ENCODE measurements at regions not wholly inside any gene's neighbourhood (a gene's known extent, or its start where the extent isn't known, plus 50 kb on each side); places are given as distances from the start of the nearest gene placed in this dataset.

GRCh38 chr3:30083315-30083714 is 523.1 kb upstream of the TGFBR2 start:
- Histone ChIP-seq H3K4me3 (no peak overlapping the region), H3K27ac (no peak overlapping the region), H3K9me3 (ENCODE audit: low read depth, low read length) (no peaks in the 10 kb centered on the region), H3K9ac (ENCODE audit: insufficient read length) (no peak overlapping the region), H3K36me3 (ENCODE audit: insufficient read depth, low read length) (no peaks in the 10 kb centered on the region)
- no peak for DNase-seq (ENCODE audit: low read depth, low spot score)
- TF ChIP-seq FOXP2 (optimal IDR thresholded peaks at IDR 0.05; ENCODE audit: control extremely low read depth, extremely low read length, insufficient read depth): no peak
- no peak for TF ChIP-seq EZH2 (IDR thresholded peaks at IDR 0.05)
- TF ChIP-seq POLR2AphosphoS5 (IDR thresholded peaks at IDR 0.05; ENCODE audit: borderline replicate concordance, low read depth, low read length): no peak

GRCh38 chr3:30084316-30084715 is 522.1 kb upstream of the TGFBR2 start:
- no peak for TF ChIP-seq FOXP2 (optimal IDR thresholded peaks at IDR 0.05; ENCODE audit: control extremely low read depth, extremely low read length, insufficient read depth)
- no peak for TF ChIP-seq EZH2 (IDR thresholded peaks at IDR 0.05)
- TF ChIP-seq POLR2AphosphoS5 (IDR thresholded peaks at IDR 0.05; ENCODE audit: borderline replicate concordance, low read depth, low read length): no peak
- DNase-seq (ENCODE audit: low read depth, low spot score): no peak
- Histone ChIP-seq H3K27ac (no peak overlapping the region), H3K9ac (ENCODE audit: insufficient read length) (no peak overlapping the region), H3K36me3 (ENCODE audit: insufficient read depth, low read length) (no peaks in the 10 kb centered on the region), H3K9me3 (ENCODE audit: low read depth, low read length) (no peaks in the 10 kb centered on the region), H3K4me3 (no peak overlapping the region)

GRCh38 chr3:30084971-30085403 is 521.4 kb upstream of the TGFBR2 start:
- H3K27ac ChIP-seq: no peak overlapping the region
- H3K9me3 ChIP-seq (ENCODE audit: low read depth, low read length): no peaks in the 10 kb centered on the region

GRCh38 chr3:30085486-30085885 is 520.9 kb upstream of the TGFBR2 start:
- H3K4me3 ChIP-seq: no peak overlapping the region
- H3K36me3 ChIP-seq (ENCODE audit: insufficient read depth, low read length): no peaks in the 10 kb centered on the region
- no peak for TF ChIP-seq FOXP2 (optimal IDR thresholded peaks at IDR 0.05; ENCODE audit: control extremely low read depth, extremely low read length, insufficient read depth)
- TF ChIP-seq POLR2AphosphoS5 (IDR thresholded peaks at IDR 0.05; ENCODE audit: borderline replicate concordance, low read depth, low read length): no peak
- no peak for TF ChIP-seq EZH2 (IDR thresholded peaks at IDR 0.05)
- no peak overlapping the region for H3K9ac ChIP-seq (ENCODE audit: insufficient read length)
- H3K9me3 ChIP-seq (ENCODE audit: low read depth, low read length): no peaks in the 10 kb centered on the region
- DNase-seq (ENCODE audit: low read depth, low spot score): no peak
- no peak overlapping the region for H3K27ac ChIP-seq

More at GRCh38 chr3:30084971-30085403, 521.4 kb upstream of the TGFBR2 start:
- Histone ChIP-seq H3K4me3 (no peak overlapping the region), H3K9ac (ENCODE audit: insufficient read length) (no peak overlapping the region), H3K36me3 (ENCODE audit: insufficient read depth, low read length) (no peaks in the 10 kb centered on the region)
- TF ChIP-seq FOXP2 (optimal IDR thresholded peaks at IDR 0.05; ENCODE audit: control extremely low read depth, extremely low read length, insufficient read depth): no peak
- no peak for TF ChIP-seq POLR2AphosphoS5 (IDR thresholded peaks at IDR 0.05; ENCODE audit: borderline replicate concordance, low read depth, low read length)
- TF ChIP-seq EZH2 (IDR thresholded peaks at IDR 0.05): no peak
- no peak for DNase-seq (ENCODE audit: low read depth, low spot score)

GRCh38 chr3:30091686-30092085 is 514.7 kb upstream of the TGFBR2 start:
- Histone ChIP-seq H3K4me3 (no peak overlapping the region), H3K9ac (ENCODE audit: insufficient read length) (no peak overlapping the region), H3K27ac (no peak overlapping the region), H3K9me3 (ENCODE audit: low read depth, low read length) (no peaks in the 10 kb centered on the region), H3K36me3 (ENCODE audit: insufficient read depth, low read length) (no peaks in the 10 kb centered on the region)
- DNase-seq (ENCODE audit: low read depth, low spot score): no peak
- no peak for TF ChIP-seq FOXP2 (optimal IDR thresholded peaks at IDR 0.05; ENCODE audit: control extremely low read depth, extremely low read length, insufficient read depth)
- no peak for TF ChIP-seq POLR2AphosphoS5 (IDR thresholded peaks at IDR 0.05; ENCODE audit: borderline replicate concordance, low read depth, low read length)
- TF ChIP-seq EZH2 (IDR thresholded peaks at IDR 0.05): no peak

- TF ChIP-seq EZH2 (IDR thresholded peaks at IDR 0.05) (no peak), FOXP2 (optimal IDR thresholded peaks at IDR 0.05; ENCODE audit: control extremely low read depth, extremely low read length, insufficient read depth) (no peak), POLR2AphosphoS5 (IDR thresholded peaks at IDR 0.05; ENCODE audit: borderline replicate concordance, low read depth, low read length) (no peak)
- DNase-seq (ENCODE audit: low read depth, low spot score): no peak
- H3K36me3 ChIP-seq (ENCODE audit: insufficient read depth, low read length): no peaks in the 10 kb centered on the region
- H3K9ac ChIP-seq (ENCODE audit: insufficient read length): no peak overlapping the region
- H3K27ac ChIP-seq: no peak overlapping the region
- H3K4me3 ChIP-seq: no peak overlapping the region
- no peaks in the 10 kb centered on the region for H3K9me3 ChIP-seq (ENCODE audit: low read depth, low read length)
These were observed 509.3 kb upstream of the TGFBR2 start for GRCh38 chr3:30097022-30097650.

GRCh38 chr3:30098243-30098642 is 508.2 kb upstream of the TGFBR2 start:
- H3K4me3 ChIP-seq: no peak overlapping the region
- H3K27ac ChIP-seq: no peak overlapping the region
- no peak overlapping the region for H3K9ac ChIP-seq (ENCODE audit: insufficient read length)
- TF ChIP-seq FOXP2 (optimal IDR thresholded peaks at IDR 0.05; ENCODE audit: control extremely low read depth, extremely low read length, insufficient read depth): no peak
- TF ChIP-seq POLR2AphosphoS5 (IDR thresholded peaks at IDR 0.05; ENCODE audit: borderline replicate concordance, low read depth, low read length): no peak
- no peak for TF ChIP-seq EZH2 (IDR thresholded peaks at IDR 0.05)
- H3K36me3 ChIP-seq (ENCODE audit: insufficient read depth, low read length): no peaks in the 10 kb centered on the region
- no peaks in the 10 kb centered on the region for H3K9me3 ChIP-seq (ENCODE audit: low read depth, low read length)
- DNase-seq (ENCODE audit: low read depth, low spot score): no peak

GRCh38 chr3:30098653-30099455 is 507.5 kb upstream of the TGFBR2 start:
- no peak overlapping the region for H3K27ac ChIP-seq
- no peak overlapping the region for H3K9ac ChIP-seq (ENCODE audit: insufficient read length)
- H3K36me3 ChIP-seq (ENCODE audit: insufficient read depth, low read length): no peaks in the 10 kb centered on the region

More at GRCh38 chr3:30098653-30099455, 507.5 kb upstream of the TGFBR2 start:
- DNase-seq (ENCODE audit: low read depth, low spot score): no peak
- TF ChIP-seq FOXP2 (optimal IDR thresholded peaks at IDR 0.05; ENCODE audit: control extremely low read depth, extremely low read length, insufficient read depth) (no peak), POLR2AphosphoS5 (IDR thresholded peaks at IDR 0.05; ENCODE audit: borderline replicate concordance, low read depth, low read length) (no peak), EZH2 (IDR thresholded peaks at IDR 0.05) (no peak)
- H3K4me3 ChIP-seq: no peak overlapping the region
- H3K9me3 ChIP-seq (ENCODE audit: low read depth, low read length): no peaks in the 10 kb centered on the region
